Thoracic aorta (tissue), 2 donors: ENCODE measurements at regions not wholly inside any gene's neighbourhood (a gene's known extent, or its start where the extent isn't known, plus 50 kb on each side); places are given as distances from the start of the nearest gene placed in this dataset.

Experiments
- ATAC-seq: fragments of 150-250 bp; one replicate; pipeline ENCODE4 v1.8.0; 2017; ENCODE audit warnings: low read depth; ENCODE audit not compliant: insufficient number of reproducible peaks, low FRiP score
- DNase-seq: peaks from one replicate; pipeline ENCODE4 v3.0.0-alpha.2; 2020; ENCODE audit warnings: low spot score
- H3K27ac ChIP-seq, 2 donors: fragments of 200-600 bp; sonication (generic); 1 replicate in 1 of 2; 2 replicates in 1 of 2; pipeline ENCODE4 v1.5.1; 2016; ENCODE audit warnings: mild to moderate bottlenecking in 2 of 2, moderate library complexity in 2 of 2
- H3K27me3 ChIP-seq: fragments of 200-600 bp; sonication (generic); replicated peaks from 2 replicates; pipeline ENCODE4 v1.6.0; 2016; ENCODE audit warnings: mild to moderate bottlenecking; ENCODE audit not compliant: insufficient read depth
- H3K36me3 ChIP-seq: fragments of 200-600 bp; sonication (generic); one replicate; pipeline ENCODE4 v1.5.1; 2016
- H3K4me1 ChIP-seq, 2 donors: fragments of 200-600 bp; sonication (generic); 1 replicate in 1 of 2; 2 replicates in 1 of 2; pipeline versions ENCODE4 v1.5.1 to v1.6.0; 2016; ENCODE audit warnings: low read depth in 2 of 2, mild to moderate bottlenecking in 1 of 2; ENCODE audit not compliant: control insufficient read depth in 1 of 2
- H3K4me3 ChIP-seq: fragments of 200-600 bp; sonication (generic); 2 replicates; pipeline ENCODE4 v1.5.1; 2016; ENCODE audit warnings: mild to moderate bottlenecking
- H3K9me3 ChIP-seq: fragments of 200-600 bp; sonication (generic); 2 replicates; pipeline ENCODE4 v1.5.1; 2016
- CTCF ChIP-seq: fragments of 200-600 bp; sonication (generic); IDR thresholded peaks from one replicate; pipeline ENCODE4 v1.5.1; 2019; ENCODE audit warnings: antibody characterized with exemption

GRCh38 chr3:146967783-146968182 is 362.6 kb upstream of the PLSCR5 start:
- Histone ChIP-seq H3K27me3 (no peaks in the 10 kb centered on the region), H3K36me3 (no peaks in the 10 kb centered on the region), H3K4me1 (no peaks in the 10 kb centered on the region), H3K27ac (no peak overlapping the region), H3K4me3 (no peak overlapping the region), H3K9me3 (no peaks in the 10 kb centered on the region)
- DNase-seq = no peak
- no peak for ATAC-seq
- TF ChIP-seq CTCF = no peak

- no peak overlapping the region for H3K27ac ChIP-seq
- no peaks in the 10 kb centered on the region for H3K4me1 ChIP-seq
- H3K36me3 ChIP-seq = no peaks in the 10 kb centered on the region
- TF ChIP-seq CTCF = no peak
- ATAC-seq (no peak), DNase-seq (no peak)
- no peaks in the 10 kb centered on the region for H3K9me3 ChIP-seq
- no peak overlapping the region for H3K4me3 ChIP-seq
- no peaks in the 10 kb centered on the region for H3K27me3 ChIP-seq
Observed at GRCh38 chr3:146966124-146966523, 361.0 kb upstream of the PLSCR5 start.

- H3K27ac ChIP-seq = no peak overlapping the region
- TF ChIP-seq CTCF = no peak
- H3K36me3 ChIP-seq = no peaks in the 10 kb centered on the region
- no peak for ATAC-seq
- H3K27me3 ChIP-seq = no peaks in the 10 kb centered on the region
- no peaks in the 10 kb centered on the region for H3K4me1 ChIP-seq
- H3K9me3 ChIP-seq = no peaks in the 10 kb centered on the region
- DNase-seq = no peak
- H3K4me3 ChIP-seq = no peak overlapping the region
Observed at GRCh38 chr3:146953511-146953981, 348.4 kb upstream of the PLSCR5 start.

- no peaks in the 10 kb centered on the region for H3K9me3 ChIP-seq
- H3K4me3 ChIP-seq = no peak overlapping the region
- H3K27ac ChIP-seq = no peak overlapping the region
- ATAC-seq = no peak
- H3K27me3 ChIP-seq = no peaks in the 10 kb centered on the region
- no peaks in the 10 kb centered on the region for H3K36me3 ChIP-seq
- TF ChIP-seq CTCF = no peak
- no peaks in the 10 kb centered on the region for H3K4me1 ChIP-seq
- DNase-seq = no peak
Observed at GRCh38 chr3:146948985-146949384, 343.8 kb upstream of the PLSCR5 start.

GRCh38 chr3:146948186-146948585 is 343.0 kb upstream of the PLSCR5 start:
- ATAC-seq = no peak
- Histone ChIP-seq H3K9me3 (no peaks in the 10 kb centered on the region), H3K27me3 (no peaks in the 10 kb centered on the region), H3K36me3 (no peaks in the 10 kb centered on the region), H3K27ac (no peak overlapping the region), H3K4me1 (no peaks in the 10 kb centered on the region), H3K4me3 (no peak overlapping the region)
- TF ChIP-seq CTCF = no peak
- no peak for DNase-seq
